ENCODE measurements at regions not wholly inside any gene's neighbourhood (a gene's known extent, or its start where the extent isn't known, plus 50 kb on each side); places are given as distances from the start of the nearest gene placed in this dataset.

GRCh38 chr5:22965960-22966359, 112.8 kb upstream of the CDH12 start:
- intact Hi-C loops (cut with DNase I; ENCODE audit: low total_unique reads) = loop anchor here (5.0 kb wide), 1 partner anchor 384 kb away; no protein-coding TSS in a partner anchor
- Histone ChIP-seq H3K27me3 (no peaks in the 10 kb centered on the region), H3K4me1 (no peaks in the 10 kb centered on the region), H3K9me3 (peaks cover 0 to 24% of the 10 kb centered on the region in 2 donors), H3K4me3 (no peak overlapping the region), H3K27ac (no peak overlapping the region), H3K36me3 (no peaks in the 10 kb centered on the region)
- TF ChIP-seq POLR2A (IDR thresholded peaks at IDR 0.05) (no peak), CTCF (IDR thresholded peaks at IDR 0.05) (no peak), POLR2AphosphoS5 (IDR thresholded peaks at IDR 0.05) (no peak)
- no peak for DNase-seq (ENCODE audit: low spot score in 2 of 2)

GRCh38 chr5:22964632-22965031, 111.5 kb upstream of the CDH12 start:
- no peaks in the 10 kb centered on the region for H3K36me3 ChIP-seq
- no peak overlapping the region for H3K27ac ChIP-seq
- H3K27me3 ChIP-seq = no peaks in the 10 kb centered on the region
- no peak for TF ChIP-seq POLR2A (IDR thresholded peaks at IDR 0.05)
- no peak for TF ChIP-seq CTCF (IDR thresholded peaks at IDR 0.05)
- no peak for TF ChIP-seq POLR2AphosphoS5 (IDR thresholded peaks at IDR 0.05)
- peaks cover 0 to 24% of the 10 kb centered on the region in 2 donors for H3K9me3 ChIP-seq
- DNase-seq (ENCODE audit: low spot score in 2 of 2) = no peak
- no peak overlapping the region for H3K4me3 ChIP-seq
- no peaks in the 10 kb centered on the region for H3K4me1 ChIP-seq
- intact Hi-C loops (cut with DNase I; ENCODE audit: low total_unique reads) = loop anchor here (5.0 kb wide), 1 partner anchor 382 kb away; no protein-coding TSS in a partner anchor

- H3K4me1 ChIP-seq = no peaks in the 10 kb centered on the region
- no peak for DNase-seq (ENCODE audit: low spot score in 2 of 2)
- H3K4me3 ChIP-seq = no peak overlapping the region
- intact Hi-C loops (cut with DNase I; ENCODE audit: low total_unique reads) = no loop called here
- H3K27ac ChIP-seq = no peak overlapping the region
- no peaks in the 10 kb centered on the region for H3K27me3 ChIP-seq
- H3K9me3 ChIP-seq = no peaks in the 10 kb centered on the region
- TF ChIP-seq POLR2AphosphoS5 (IDR thresholded peaks at IDR 0.05) = no peak
- no peak for TF ChIP-seq POLR2A (IDR thresholded peaks at IDR 0.05)
- no peak for TF ChIP-seq CTCF (IDR thresholded peaks at IDR 0.05)
- no peaks in the 10 kb centered on the region for H3K36me3 ChIP-seq
Measured at GRCh38 chr5:22958462-22959262, 105.5 kb upstream of the CDH12 start.

GRCh38 chr5:22947921-22948320, 94.8 kb upstream of the CDH12 start:
- no peaks in the 10 kb centered on the region for H3K36me3 ChIP-seq
- no peaks in the 10 kb centered on the region for H3K4me1 ChIP-seq
- no peaks in the 10 kb centered on the region for H3K27me3 ChIP-seq
- no peak for DNase-seq (ENCODE audit: low spot score in 2 of 2)
- no peak overlapping the region for H3K27ac ChIP-seq
- TF ChIP-seq POLR2AphosphoS5 (IDR thresholded peaks at IDR 0.05) (no peak), POLR2A (IDR thresholded peaks at IDR 0.05) (no peak), CTCF (IDR thresholded peaks at IDR 0.05) (no peak)
- intact Hi-C loops (cut with DNase I; ENCODE audit: low total_unique reads) = no loop called here
- no peak overlapping the region for H3K4me3 ChIP-seq
- no peaks in the 10 kb centered on the region for H3K9me3 ChIP-seq

GRCh38 chr5:22938362-22938761, 85.2 kb upstream of the CDH12 start:
- TF ChIP-seq CTCF (IDR thresholded peaks at IDR 0.05) = no peak
- TF ChIP-seq POLR2A (IDR thresholded peaks at IDR 0.05) = no peak
- no peak for TF ChIP-seq POLR2AphosphoS5 (IDR thresholded peaks at IDR 0.05)
- H3K4me1 ChIP-seq = no peaks in the 10 kb centered on the region
- H3K4me3 ChIP-seq = no peak overlapping the region
- no peaks in the 10 kb centered on the region for H3K9me3 ChIP-seq
- intact Hi-C loops (cut with DNase I; ENCODE audit: low total_unique reads) = no loop called here
- DNase-seq (ENCODE audit: low spot score in 2 of 2) = no peak
- H3K27me3 ChIP-seq = no peaks in the 10 kb centered on the region
- no peak overlapping the region for H3K27ac ChIP-seq
- no peaks in the 10 kb centered on the region for H3K36me3 ChIP-seq
